ENCODE measurements at regions not wholly inside any gene's neighbourhood (a gene's known extent, or its start where the extent isn't known, plus 50 kb on each side); places are given as distances from the start of the nearest gene placed in this dataset.
"Not testable (repeated sequence)": the region's sequence is repeated elsewhere in the genome, so short reads cannot be mapped to it uniquely, and the experiment has no call there.

DNA sequence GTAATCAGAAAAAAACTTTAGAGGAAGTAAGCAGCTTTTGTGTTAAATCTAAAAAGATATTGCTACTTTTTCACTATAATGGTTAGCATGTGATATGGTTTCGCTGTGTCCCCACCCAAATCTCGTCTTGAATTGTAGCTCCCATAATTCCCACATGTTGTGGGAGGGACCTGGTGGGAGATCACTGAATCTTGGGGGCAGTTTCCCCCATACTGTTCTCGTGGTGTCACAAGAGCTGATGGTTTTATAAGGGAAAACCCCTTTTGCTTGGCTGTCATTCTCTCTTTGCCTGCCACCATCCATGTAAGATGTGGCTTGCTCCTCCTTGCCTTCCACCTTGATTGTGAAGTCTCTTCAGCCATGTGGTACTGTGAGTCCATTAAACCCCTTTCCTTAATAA, 117.1 kb downstream of the KCNJ2 start:
- FAIRE-seq: no peak

DNA sequence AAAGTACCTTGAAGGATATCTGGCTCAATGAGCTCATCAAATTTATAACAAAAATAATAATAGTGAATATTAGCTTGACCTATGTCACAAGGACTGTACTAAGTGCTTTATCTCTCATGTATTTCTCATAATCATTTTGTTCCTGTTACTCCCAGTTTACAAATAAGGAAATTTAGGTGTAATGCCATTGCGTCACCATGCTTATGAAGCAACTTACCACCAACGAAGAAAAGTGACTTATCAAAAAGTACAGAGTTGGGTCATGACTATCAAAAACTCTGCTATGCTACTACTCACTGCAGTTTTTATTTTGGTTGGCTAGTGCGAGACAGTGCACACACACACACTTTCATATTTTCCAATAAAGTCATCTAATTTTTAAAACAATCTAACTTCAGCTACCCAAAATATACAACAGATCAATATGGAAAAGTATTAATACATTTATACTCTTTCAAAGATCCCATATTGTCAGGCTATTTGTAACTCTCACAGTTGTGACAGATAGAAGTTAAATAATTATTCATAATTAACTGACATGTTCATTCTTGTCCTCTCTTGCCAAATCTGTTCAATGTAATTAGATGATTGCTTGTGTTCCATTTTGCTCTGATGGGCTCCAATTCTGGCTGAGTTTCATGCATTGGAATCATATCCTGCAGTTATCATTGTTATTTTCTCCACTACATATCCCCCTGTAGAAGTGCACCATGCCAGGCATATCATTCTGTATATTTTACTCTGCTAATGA, 119.4 kb downstream of the KCNJ2 start:
- FAIRE-seq: no peak

DNA sequence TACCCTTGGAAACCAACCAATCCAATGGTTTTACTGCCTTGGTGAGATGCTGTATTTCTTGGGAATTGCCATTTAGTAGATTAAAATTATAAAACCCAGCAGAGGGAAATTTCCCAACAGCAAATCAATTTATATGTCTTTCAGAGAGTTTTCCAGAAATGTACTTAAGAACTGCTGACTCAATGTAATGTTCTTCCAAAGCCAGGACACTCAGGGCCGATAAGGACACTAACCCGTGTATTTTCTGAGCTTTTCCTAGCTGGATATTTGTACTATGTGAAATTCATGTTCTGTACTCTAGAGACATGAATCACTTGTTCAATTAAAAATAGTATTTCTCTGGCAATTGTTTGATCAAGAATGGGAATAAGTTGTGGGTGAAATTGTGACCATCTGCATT, 121.4 kb downstream of the KCNJ2 start:
- FAIRE-seq: no peak

GRCh38 chr17:70292366-70292765, 123.0 kb downstream of the KCNJ2 start:
- FAIRE-seq: no peak

DNA sequence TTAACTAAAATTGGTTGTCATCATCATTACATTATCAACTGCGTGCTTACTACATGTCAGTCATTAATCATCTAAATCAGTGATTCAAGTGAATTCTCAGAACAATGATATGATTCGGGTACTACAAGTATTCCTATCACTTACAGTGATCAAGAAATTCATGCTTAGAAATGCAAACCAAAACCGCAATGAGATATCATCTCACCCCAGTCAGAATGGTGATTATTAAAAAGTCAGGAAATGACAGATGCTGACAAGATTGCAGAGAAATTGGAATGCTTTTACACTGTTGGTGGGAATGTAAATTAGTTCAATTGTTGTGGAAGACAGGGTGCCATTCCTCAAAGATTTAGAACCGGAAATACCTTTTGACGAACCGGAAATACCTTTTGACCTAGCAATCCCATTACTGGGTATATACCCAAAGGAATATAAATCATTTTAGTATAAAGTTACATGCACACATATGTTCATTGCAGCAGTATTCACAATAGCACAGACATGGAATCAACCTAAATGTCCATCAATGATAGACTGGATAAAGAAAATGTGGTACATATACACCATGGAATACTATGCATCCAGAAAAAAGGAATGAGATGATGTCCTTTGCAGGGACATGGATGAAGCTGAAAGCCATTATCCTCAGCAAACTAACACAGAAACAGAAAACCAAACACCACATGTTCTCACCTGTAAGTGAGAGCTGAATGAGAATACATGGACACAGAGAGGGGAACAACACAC, 124.4 kb downstream of the KCNJ2 start:
- FAIRE-seq: not testable (repeated sequence)

- FAIRE-seq: no peak
Measured at GRCh38 chr17:70295329-70295728, 126.0 kb downstream of the KCNJ2 start.

- FAIRE-seq: no peak
Measured at GRCh38 chr17:70295731-70296130, 126.4 kb downstream of the KCNJ2 start.

- no peak for FAIRE-seq
Measured at GRCh38 chr17:70296456-70296855, 127.1 kb downstream of the KCNJ2 start.

DNA sequence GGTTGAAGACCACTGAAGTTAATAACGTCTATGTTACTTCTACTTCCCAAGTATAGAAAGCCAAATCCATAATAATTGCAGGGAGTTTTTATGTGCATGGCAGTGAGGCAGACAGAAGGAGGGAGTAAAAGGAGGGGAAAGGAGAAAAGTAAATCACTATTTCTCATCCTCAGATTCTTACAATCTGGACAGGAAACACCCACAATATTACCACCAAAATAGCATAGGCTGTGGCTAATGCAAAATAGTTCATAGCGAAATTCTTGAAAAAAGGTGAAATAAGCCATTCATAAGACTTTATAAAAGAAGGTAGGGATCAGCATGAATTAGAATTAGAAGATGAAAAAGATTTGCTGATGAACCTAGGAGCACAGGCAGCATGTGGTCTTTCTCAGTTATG, 128.1 kb downstream of the KCNJ2 start:
- no peak for FAIRE-seq

DNA sequence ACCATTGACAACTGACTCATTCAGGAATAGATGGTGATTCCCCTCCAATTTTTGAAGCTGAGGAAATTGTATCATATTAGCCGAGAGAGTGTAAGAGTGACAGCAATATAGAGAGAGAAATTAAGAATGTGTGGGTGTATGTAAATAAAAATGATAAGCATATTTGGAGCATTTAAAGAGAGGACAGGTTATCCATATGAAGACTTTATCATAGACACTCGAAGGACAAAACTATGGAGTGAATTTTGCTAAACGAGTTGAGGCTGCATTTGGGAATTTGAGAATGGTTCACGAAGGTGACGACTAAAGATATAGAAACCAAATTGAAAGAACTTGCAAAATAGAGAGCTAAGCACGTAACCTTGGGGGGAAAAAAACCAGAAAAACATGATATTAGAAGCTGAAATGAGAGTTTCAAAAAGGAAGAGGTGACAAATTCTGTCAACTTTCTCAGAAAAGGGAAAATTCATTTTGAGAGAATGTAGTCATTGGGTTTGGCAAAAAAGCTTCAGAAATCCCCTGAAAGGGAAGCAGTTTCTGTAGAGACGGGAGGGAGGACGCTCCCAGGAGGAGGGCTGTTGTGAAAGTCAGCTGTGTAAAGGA, 129.7 kb downstream of the KCNJ2 start:
- no peak for FAIRE-seq

DNA sequence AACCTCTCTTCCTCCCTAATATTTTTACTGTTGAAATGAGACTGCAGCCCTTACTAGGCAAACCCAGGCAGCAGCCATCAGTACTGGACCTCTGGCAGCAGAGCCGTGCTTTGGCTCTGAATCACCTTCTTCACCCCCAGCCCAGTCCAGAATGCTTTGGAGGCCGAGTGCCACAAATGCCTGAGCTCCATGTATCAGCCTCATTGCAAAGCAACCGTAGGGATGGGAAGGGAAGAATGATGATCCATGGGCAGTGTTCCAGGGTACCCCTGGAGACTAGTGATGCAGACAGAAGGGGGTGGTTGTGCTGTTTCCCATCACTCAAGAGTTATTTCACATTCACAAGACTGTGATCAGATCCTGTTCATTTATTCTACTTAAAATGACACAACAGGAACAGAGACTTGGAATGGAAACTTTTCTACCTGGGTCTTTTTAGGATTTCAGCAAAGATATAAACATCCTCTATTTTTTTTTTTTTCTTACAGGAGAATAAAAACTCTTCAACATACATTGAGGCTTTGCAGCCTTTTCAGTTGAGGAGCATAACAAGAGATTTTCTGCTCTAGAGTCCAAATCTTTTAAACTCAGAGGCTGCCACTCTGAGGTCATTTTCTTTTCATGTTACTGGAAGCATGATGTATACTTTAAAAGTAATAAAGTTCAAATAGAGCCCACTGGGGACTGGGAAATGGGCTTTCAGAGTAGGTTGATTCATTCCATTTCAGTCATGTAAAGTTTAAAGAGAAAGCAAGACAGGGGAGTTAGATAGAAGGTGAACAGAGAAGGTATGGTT, 138.3 kb downstream of the KCNJ2 start:
- no peak for FAIRE-seq

DNA sequence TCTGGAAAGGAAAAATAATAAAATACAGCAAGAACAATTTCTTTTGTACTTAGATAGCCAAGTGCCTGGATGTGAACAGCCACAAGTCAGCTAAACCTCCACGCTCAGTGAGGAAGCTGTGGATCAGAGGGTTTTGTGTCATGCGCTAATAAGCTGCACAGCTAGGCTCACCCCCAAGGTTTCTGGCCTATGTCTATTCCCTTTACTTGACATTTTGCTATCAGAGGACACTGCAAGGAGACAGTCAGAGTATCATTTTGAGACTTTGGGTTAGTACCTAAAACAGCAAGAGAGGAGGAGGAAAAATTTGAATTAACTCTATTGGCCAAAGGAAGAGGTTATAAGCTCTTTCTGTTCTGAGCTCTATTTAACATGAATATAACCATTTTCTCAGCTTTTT, 139.3 kb downstream of the KCNJ2 start:
- FAIRE-seq: no peak

- no peak for FAIRE-seq
Measured at GRCh38 chr17:70310221-70310672, 140.9 kb downstream of the KCNJ2 start.

GRCh38 chr17:70313086-70313852, 143.9 kb downstream of the KCNJ2 start:
- no peak for FAIRE-seq

- no peak for FAIRE-seq
Measured at GRCh38 chr17:70314096-70314495, 144.8 kb downstream of the KCNJ2 start.

- no peak for FAIRE-seq
Measured at GRCh38 chr17:70314506-70314905, 145.2 kb downstream of the KCNJ2 start.

DNA sequence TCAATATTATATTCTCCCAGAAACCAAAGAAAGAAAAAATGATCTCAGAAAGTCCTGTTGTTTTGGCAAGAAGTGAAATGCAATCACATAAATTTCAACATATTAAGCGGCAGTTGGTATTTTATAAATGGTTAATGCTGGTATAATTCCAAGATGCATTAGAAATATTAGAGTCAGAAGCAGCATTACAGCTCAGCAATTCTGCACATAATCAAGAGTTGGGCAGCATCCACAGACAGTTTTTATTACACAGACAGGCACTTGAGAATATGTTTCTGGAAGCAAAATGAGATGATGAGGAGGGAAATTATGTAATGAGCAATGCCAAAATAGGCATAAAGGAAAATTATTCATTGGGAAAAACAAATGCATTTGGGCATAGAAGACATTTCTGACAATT, 148.1 kb downstream of the KCNJ2 start:
- FAIRE-seq: no peak

DNA sequence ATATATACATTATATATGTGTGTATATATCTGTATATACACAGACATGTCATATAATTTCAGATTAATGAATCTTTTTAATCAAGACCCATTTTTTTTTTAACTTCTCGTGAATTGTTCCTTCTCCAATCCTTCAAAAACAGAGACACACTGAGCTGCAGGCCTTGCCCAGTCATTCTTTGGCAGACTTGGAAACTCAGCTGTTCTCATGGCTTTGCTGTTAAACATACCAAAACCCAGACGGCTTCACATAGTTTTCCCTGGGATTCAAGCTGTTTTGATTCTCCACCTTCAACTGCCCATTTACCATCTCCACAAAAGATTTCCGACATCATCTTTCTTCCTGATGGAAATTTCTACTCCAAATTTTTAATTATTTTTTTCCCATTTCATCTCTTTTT, 148.7 kb downstream of the KCNJ2 start:
- no peak for FAIRE-seq

GRCh38 chr17:70319516-70319915, 150.2 kb downstream of the KCNJ2 start:
- no peak for FAIRE-seq

GRCh38 chr17:70320673-70321345, 151.5 kb downstream of the KCNJ2 start:
- no peak for FAIRE-seq

GRCh38 chr17:70321352-70321751, 152.0 kb downstream of the KCNJ2 start:
- FAIRE-seq: no peak

DNA sequence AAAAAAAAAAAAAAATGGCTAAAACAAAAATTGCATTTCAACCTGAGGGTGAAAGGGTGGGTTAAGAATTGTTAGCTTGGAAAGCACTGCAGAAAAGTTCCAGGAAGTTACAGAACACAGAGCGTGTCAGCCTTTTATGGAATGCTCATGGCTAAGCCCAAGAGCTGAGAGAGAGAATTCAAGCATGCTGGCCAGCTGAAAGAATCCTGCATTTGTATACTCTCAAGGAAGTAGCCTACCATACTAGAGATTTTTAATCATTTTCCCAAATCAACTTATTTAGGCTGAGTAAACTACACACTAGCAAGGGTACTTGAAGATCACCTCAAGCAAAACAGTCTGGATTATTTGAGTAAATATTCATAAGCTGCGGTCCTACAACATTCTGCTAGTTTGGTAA, 153.9 kb downstream of the KCNJ2 start:
- FAIRE-seq: no peak
